CD14-positive monocyte (primary cell): ENCODE measurements at regions not wholly inside any gene's neighbourhood (a gene's known extent, or its start where the extent isn't known, plus 50 kb on each side); places are given as distances from the start of the nearest gene placed in this dataset.

Source experiments
- DNase-seq, 3 donors: peaks; one replicate each; pipeline ENCODE4 v3.0.0-alpha.2; 2011 to 2022
- H2AFZ ChIP-seq: 2 replicates; pipeline ENCODE4 v1.6.0; 2012; ENCODE audit warnings: mild to moderate bottlenecking, low read depth, low read length, inconsistent platforms; ENCODE audit not compliant: insufficient read depth, poor library complexity, severe bottlenecking
- H3K27ac ChIP-seq, 2 donors: 1 replicate in 1 of 2; 2 replicates in 1 of 2; pipeline ENCODE4 v1.5.1; 2012 to 2013; ENCODE audit warnings: low read length in 2 of 2, control low read depth in 1 of 2, inconsistent platforms in 1 of 2, low read depth in 1 of 2, mild to moderate bottlenecking in 1 of 2
- H3K27me3 ChIP-seq, 2 donors: one replicate each; pipeline versions ENCODE4 v1.6.0 to v1.6.1; 2011 to 2013; ENCODE audit warnings: low read length in 2 of 2; ENCODE audit not compliant: control insufficient read depth in 2 of 2, insufficient read depth in 2 of 2
- H3K36me3 ChIP-seq, 2 donors: replicated peaks in 1 of 2; 1 replicate in 1 of 2; 2 replicates in 1 of 2; pipeline versions ENCODE4 v1.5.1 to v1.6.1; 2012 to 2013; ENCODE audit warnings: low read length in 2 of 2, control low read depth in 1 of 2, inconsistent platforms in 1 of 2, mild to moderate bottlenecking in 1 of 2; ENCODE audit not compliant: insufficient read depth in 2 of 2, control insufficient read depth in 1 of 2
- H3K4me1 ChIP-seq, 2 donors: 1 replicate in 1 of 2; 2 replicates in 1 of 2; pipeline versions ENCODE4 v1.5.1 to v1.6.1; 2012 to 2013; ENCODE audit warnings: low read length in 2 of 2, control low read depth in 1 of 2, inconsistent platforms in 1 of 2, mild to moderate bottlenecking in 1 of 2, moderate library complexity in 1 of 2; ENCODE audit not compliant: insufficient read depth in 2 of 2, control insufficient read depth in 1 of 2
- H3K4me2 ChIP-seq: replicated peaks from 2 replicates; pipeline ENCODE3; 2012; ENCODE audit warnings: low read length, moderate library complexity, mild to moderate bottlenecking; ENCODE audit not compliant: poor library complexity, severe bottlenecking; ENCODE audit errors: extremely low read depth
- H3K4me3 ChIP-seq, 3 experiments: fragments of 200-600 bp in 1 of 3; sonication (generic) in 1 of 3; replicated peaks in 1 of 3; 1 replicate in 2 of 3; 2 replicates in 1 of 3; pipeline ENCODE4 v1.5.1; 2011 to 2013; ENCODE audit warnings: low read length in 3 of 3, mild to moderate bottlenecking in 3 of 3, control low read depth in 2 of 3, low read depth in 2 of 3, inconsistent platforms in 1 of 3, moderate library complexity in 1 of 3
- H3K79me2 ChIP-seq: 2 replicates; pipeline ENCODE4 v1.6.0; 2012; ENCODE audit warnings: mild to moderate bottlenecking, control low read depth, inconsistent platforms, low read length, moderate library complexity; ENCODE audit not compliant: insufficient read depth
- H3K9ac ChIP-seq: 2 replicates; pipeline ENCODE4 v1.6.0; 2017; ENCODE audit warnings: low read length, mild to moderate bottlenecking; ENCODE audit not compliant: insufficient read depth, poor library complexity, severe bottlenecking
- H3K9me3 ChIP-seq, 2 donors: replicated peaks in 1 of 2; 1 replicate in 1 of 2; 2 replicates in 1 of 2; pipeline versions ENCODE4 v1.5.1 to v1.6.1; 2012 to 2013; ENCODE audit warnings: low read length in 2 of 2, control low read depth in 1 of 2; ENCODE audit not compliant: control insufficient read depth in 1 of 2, insufficient read depth in 1 of 2
- H4K20me1 ChIP-seq: 2 replicates; pipeline ENCODE4 v1.6.0; 2012; ENCODE audit warnings: mild to moderate bottlenecking, low read length, control low read depth, moderate library complexity; ENCODE audit not compliant: insufficient read depth
- H3K27ac Mint-ChIP-seq, 7 donors: one replicate each; pipeline ENCODE4 v1.8.0; 2020; ENCODE audit warnings: mild to moderate bottlenecking in 7 of 7, mixed read lengths in 7 of 7, moderate library complexity in 6 of 7, inconsistent platforms in 2 of 7
- H3K27me3 Mint-ChIP-seq, 3 donors: one replicate each; pipeline ENCODE4 v1.8.0; 2021 to 2022; ENCODE audit warnings: low read depth in 3 of 3, mild to moderate bottlenecking in 3 of 3, mixed read lengths in 3 of 3, moderate library complexity in 3 of 3, inconsistent platforms in 1 of 3
- H3K36me3 Mint-ChIP-seq, 2 donors: one replicate each; pipeline ENCODE4 v1.8.0; 2020; ENCODE audit warnings: mixed read lengths in 2 of 2, inconsistent platforms in 1 of 2, mild to moderate bottlenecking in 1 of 2
- H3K4me1 Mint-ChIP-seq: one replicate; pipeline ENCODE4 v1.8.0; 2020; ENCODE audit warnings: mild to moderate bottlenecking, mixed read lengths
- H3K4me3 Mint-ChIP-seq, 2 donors: one replicate each; pipeline ENCODE4 v1.8.0; 2020; ENCODE audit warnings: mild to moderate bottlenecking in 2 of 2, mixed read lengths in 2 of 2, moderate library complexity in 1 of 2
- H3K9me3 Mint-ChIP-seq, 7 donors: one replicate each; pipeline ENCODE4 v1.8.0; 2020 to 2022; ENCODE audit warnings: mixed read lengths in 7 of 7, mild to moderate bottlenecking in 6 of 7, moderate library complexity in 6 of 7, inconsistent platforms in 2 of 7
- CTCF ChIP-seq: fragments of 200-600 bp; IDR thresholded peaks from one replicate; pipeline ENCODE4 v1.8.0; 2022; ENCODE audit warnings: antibody characterized with exemption, mild to moderate bottlenecking
- WGBS: methylation state at CpG from one replicate; pipeline ENCODE4 v1.1.5; 2013; ENCODE audit warnings: missing lambda C conversion rate; ENCODE audit not compliant: insufficient coverage; 5-methylcytosine and 5-hydroxymethylcytosine counted together
- intact Hi-C, 2 donors: fragments of 100-400 bp; cut with micrococcal nuclease; formaldehyde crosslinking; loops; one replicate each; pipeline versions ENCODE4 v1.15.0 to v1.15.1; 2023

- intact Hi-C loops, result no loop called here
- Histone ChIP-seq H2AFZ (no peak overlapping the region), H3K27ac (no peak overlapping the region), H3K79me2 (no peaks in the 10 kb centered on the region), H3K36me3 (no peaks in the 10 kb centered on the region), H3K4me2 (no peak overlapping the region), H4K20me1 (no peaks in the 10 kb centered on the region), H3K9me3 (peaks cover 16 to 19% of the 10 kb centered on the region in 2 donors), H3K4me3 (no peak overlapping the region), H3K4me1 (no peaks in the 10 kb centered on the region), H3K9ac (no peak overlapping the region), H3K27me3 (no peaks in the 10 kb centered on the region)
- H3K4me3 Mint-ChIP-seq, result no peak overlapping the region
- no CpG with 5 or more reads among the region's 3 CpGs for WGBS
- H3K27me3 Mint-ChIP-seq, result peaks cover 0 to 2% (median 1%) of the 10 kb centered on the region in 3 donors
- H3K27ac Mint-ChIP-seq, result no peak overlapping the region
- no peak for DNase-seq
- H3K4me1 Mint-ChIP-seq, result no peaks in the 10 kb centered on the region
- TF ChIP-seq CTCF, result no peak
- H3K36me3 Mint-ChIP-seq, result no peaks in the 10 kb centered on the region
- H3K9me3 Mint-ChIP-seq, result peaks cover 32 to 56% (median 45%) of the 10 kb centered on the region in 7 donors
These were observed 163.3 kb downstream of the CD24 start for GRCh38 chr6:106811088-106811686.

- no peak overlapping the region for H3K4me3 ChIP-seq
- H3K36me3 Mint-ChIP-seq, result no peaks in the 10 kb centered on the region
These were observed 165.8 kb downstream of the CD24 start for GRCh38 chr6:106808758-106809157.

More at GRCh38 chr6:106808758-106809157, 165.8 kb downstream of the CD24 start:
- H3K79me2 ChIP-seq, result no peaks in the 10 kb centered on the region
- DNase-seq, result no peak
- no peak overlapping the region for H3K27ac ChIP-seq
- Mint-ChIP-seq H3K4me1 (no peaks in the 10 kb centered on the region), H3K27ac (no peak overlapping the region), H3K9me3 (peaks cover 34 to 60% (median 49%) of the 10 kb centered on the region in 7 donors), H3K4me3 (no peak overlapping the region), H3K27me3 (peaks cover 0 to 2% (median 1%) of the 10 kb centered on the region in 3 donors)
- no peaks in the 10 kb centered on the region for H3K36me3 ChIP-seq
- H3K9ac ChIP-seq, result no peak overlapping the region
- H3K27me3 ChIP-seq, result no peaks in the 10 kb centered on the region
- no peaks in the 10 kb centered on the region for H4K20me1 ChIP-seq
- intact Hi-C loops, result no loop called here
- H3K4me2 ChIP-seq, result no peak overlapping the region
- H2AFZ ChIP-seq, result no peak overlapping the region
- peaks cover 16 to 25% of the 10 kb centered on the region in 2 donors for H3K9me3 ChIP-seq
- no peak for TF ChIP-seq CTCF
- no peaks in the 10 kb centered on the region for H3K4me1 ChIP-seq
